Endothelial cell (in vitro differentiated cells): ENCODE measurements at regions not wholly inside any gene's neighbourhood (a gene's known extent, or its start where the extent isn't known, plus 50 kb on each side); places are given as distances from the start of the nearest gene placed in this dataset.

Experiments
- DNase-seq: peaks from one replicate; pipeline ENCODE4 v3.0.0; 2021; ENCODE audit warnings: low spot score
- H3K27ac Mint-ChIP-seq: one replicate; pipeline ENCODE4 v1.8.0; 2021; ENCODE audit warnings: mixed read lengths, inconsistent platforms; ENCODE audit not compliant: unreplicated experiment
- H3K27me3 Mint-ChIP-seq: one replicate; pipeline ENCODE4 v1.8.0; 2021; ENCODE audit warnings: mild to moderate bottlenecking, moderate library complexity, mixed read lengths, inconsistent platforms; ENCODE audit not compliant: unreplicated experiment
- H3K36me3 Mint-ChIP-seq: one replicate; pipeline ENCODE4 v1.8.0; 2021; ENCODE audit warnings: mild to moderate bottlenecking, low read depth, mixed read lengths, inconsistent platforms; ENCODE audit not compliant: unreplicated experiment
- H3K4me1 Mint-ChIP-seq: one replicate; pipeline ENCODE4 v1.8.0; 2021; ENCODE audit warnings: mild to moderate bottlenecking, mixed read lengths, inconsistent platforms; ENCODE audit not compliant: unreplicated experiment
- H3K4me3 Mint-ChIP-seq: one replicate; pipeline ENCODE4 v1.8.0; 2021; ENCODE audit warnings: mild to moderate bottlenecking, mixed read lengths, inconsistent platforms; ENCODE audit not compliant: unreplicated experiment
- H3K9me3 Mint-ChIP-seq: one replicate; pipeline ENCODE4 v1.8.0; 2021; ENCODE audit warnings: mixed read lengths, inconsistent platforms; ENCODE audit not compliant: unreplicated experiment
- CTCF ChIP-seq: fragments of 200-600 bp; sonication (generic); IDR thresholded peaks from one replicate; pipeline ENCODE4 v1.5.0; 2021; ENCODE audit warnings: antibody characterized with exemption; ENCODE audit not compliant: unreplicated experiment

- Mint-ChIP-seq H3K4me3 (no peak overlapping the region), H3K4me1 (no peaks in the 10 kb centered on the region), H3K27ac (no peak overlapping the region), H3K27me3 (no peaks in the 10 kb centered on the region), H3K36me3 (peaks cover 6% of the 10 kb centered on the region), H3K9me3 (peaks cover 20% of the 10 kb centered on the region)
- no peak for TF ChIP-seq CTCF
- no peak for DNase-seq
Observed at GRCh38 chr22:34579519-34579918, 486.4 kb upstream of the ISX start.

- H3K4me1 Mint-ChIP-seq = no peaks in the 10 kb centered on the region
- no peak overlapping the region for H3K27ac Mint-ChIP-seq
- H3K27me3 Mint-ChIP-seq = peaks cover 4% of the 10 kb centered on the region
- peaks cover 9% of the 10 kb centered on the region for H3K36me3 Mint-ChIP-seq
- H3K9me3 Mint-ChIP-seq = peaks cover 37% of the 10 kb centered on the region
- no peak for TF ChIP-seq CTCF
- no peak overlapping the region for H3K4me3 Mint-ChIP-seq
- DNase-seq = no peak
Observed at GRCh38 chr22:34587357-34588356, 478.3 kb upstream of the ISX start.

GRCh38 chr22:34588871-34589545 is 476.9 kb upstream of the ISX start:
- peaks cover 4% of the 10 kb centered on the region for H3K27me3 Mint-ChIP-seq
- peaks cover 9% of the 10 kb centered on the region for H3K36me3 Mint-ChIP-seq
- no peak overlapping the region for H3K27ac Mint-ChIP-seq
- no peaks in the 10 kb centered on the region for H3K4me1 Mint-ChIP-seq
- no peak for DNase-seq
- TF ChIP-seq CTCF = no peak
- no peak overlapping the region for H3K4me3 Mint-ChIP-seq
- H3K9me3 Mint-ChIP-seq = peaks cover 35% of the 10 kb centered on the region

GRCh38 chr22:34592123-34592740 is 473.7 kb upstream of the ISX start:
- H3K9me3 Mint-ChIP-seq = peaks cover 46% of the 10 kb centered on the region
- H3K27ac Mint-ChIP-seq = no peak overlapping the region
- TF ChIP-seq CTCF = no peak
- H3K36me3 Mint-ChIP-seq = peaks cover 9% of the 10 kb centered on the region
- no peak for DNase-seq
- peaks cover 4% of the 10 kb centered on the region for H3K27me3 Mint-ChIP-seq
- H3K4me1 Mint-ChIP-seq = no peaks in the 10 kb centered on the region
- H3K4me3 Mint-ChIP-seq = no peak overlapping the region
